ENCODE measurements at regions not wholly inside any gene's neighbourhood (a gene's known extent, or its start where the extent isn't known, plus 50 kb on each side); places are given as distances from the start of the nearest gene placed in this dataset.

GRCh38 chr3:66904336-66904735, 93.8 kb upstream of the KBTBD8 start:
- POLR2A ChIA-PET: no interaction called here
- no peak for ATAC-seq
- no peak overlapping the region for H3K27ac ChIP-seq (ENCODE audit: control insufficient read depth, insufficient read depth)
- H3K4me3 ChIP-seq: no peak overlapping the region
- H4K20me1 ChIP-seq (ENCODE audit: control insufficient read depth, insufficient read depth): no peaks in the 10 kb centered on the region
- H3K4me2 ChIP-seq (ENCODE audit: control insufficient read depth, insufficient read depth): no peak overlapping the region
- CTCF ChIA-PET: interaction anchor here (2.3 kb wide), 1 partner anchor 34 kb away, joined by 8 read pairs; no protein-coding TSS in a partner anchor
- no peaks in the 10 kb centered on the region for H3K4me1 ChIP-seq (ENCODE audit: control insufficient read depth, insufficient read depth, low read length)
- 43% methylated on average over 2 of the region's 2 CpGs for WGBS (ENCODE audit: insufficient coverage, insufficient replicate concordance, low lambda C conversion rate, missing lambda C conversion rate)
- intact Hi-C loops (cut with micrococcal nuclease; ENCODE audit: unreplicated experiment): no loop called here
- SMC1A ChIA-PET (ENCODE audit: uncharacterized antibody, unreplicated experiment): interaction anchor here (0.6 to 1.6 kb wide), 4 partner anchors 9 to 193 kb away, joined by 3 to 5 read pairs (median 4); no protein-coding TSS in a partner anchor
- no peaks in the 10 kb centered on the region for H3K27me3 ChIP-seq (replicated peaks in 1 of 2; ENCODE audit: control insufficient read depth in 2 of 2, insufficient read depth in 2 of 2, low read length in 1 of 2)
- H2AFZ ChIP-seq (ENCODE audit: control insufficient read depth, low read depth, low read length): no peak overlapping the region
- no peak for DNase-seq (ENCODE audit: low read depth, low spot score)
- RAD21 ChIA-PET (ENCODE audit: unreplicated experiment): no interaction called here
- no peak overlapping the region for H3K9ac ChIP-seq (ENCODE audit: control insufficient read depth, insufficient read depth, low read length)
- no peak for TF ChIP-seq ASH2L (IDR thresholded peaks at IDR 0.05; ENCODE audit: borderline replicate concordance, low read depth)
- no peak for TF ChIP-seq BHLHE40 (IDR thresholded peaks at IDR 0.05; ENCODE audit: borderline replicate concordance in 1 of 2, low read depth in 2 of 2, low read length in 1 of 2)
- no peak for TF ChIP-seq EP300 (IDR thresholded peaks at IDR 0.05; ENCODE audit: borderline replicate concordance in 1 of 2, control insufficient read depth in 1 of 2, low read depth in 2 of 2, low read length in 2 of 2)
- TF ChIP-seq CHD1 (IDR thresholded peaks at IDR 0.05; ENCODE audit: low read depth, low read length): no peak
- H3K79me2 ChIP-seq (ENCODE audit: control insufficient read depth, insufficient read depth, low read length): no peaks in the 10 kb centered on the region
- H3K9me3 ChIP-seq (replicated peaks; ENCODE audit: control insufficient read depth, insufficient read depth, low read length): no peaks in the 10 kb centered on the region
- no peaks in the 10 kb centered on the region for H3K36me3 ChIP-seq (ENCODE audit: control insufficient read depth in 2 of 2, insufficient read depth in 2 of 2, low read length in 1 of 2)
- in situ Hi-C loops (cut with MboI): no loop called here
- no peak for FAIRE-seq
- BruUV-seq (replicated peaks): no TSS peak

- intact Hi-C loops (cut with micrococcal nuclease; ENCODE audit: unreplicated experiment): no loop called here
- WGBS (ENCODE audit: insufficient coverage, insufficient replicate concordance, low lambda C conversion rate, missing lambda C conversion rate): 4% methylated on average over 2 of the region's 2 CpGs
- H3K36me3 ChIP-seq (ENCODE audit: control insufficient read depth in 2 of 2, insufficient read depth in 2 of 2, low read length in 1 of 2): no peaks in the 10 kb centered on the region
- no peaks in the 10 kb centered on the region for H3K9me3 ChIP-seq (replicated peaks; ENCODE audit: control insufficient read depth, insufficient read depth, low read length)
- H3K4me3 ChIP-seq: no peak overlapping the region
- ChIA-PET SMC1A (ENCODE audit: uncharacterized antibody, unreplicated experiment) (interaction anchor here (1.1 to 1.6 kb wide), 3 partner anchors 9 to 26 kb away, joined by 3 to 5 read pairs (median 4); no protein-coding TSS in a partner anchor), RAD21 (ENCODE audit: unreplicated experiment) (no interaction called here), POLR2A (no interaction called here), CTCF (interaction anchor here (1.0 to 2.3 kb wide), 3 partner anchors 18 to 82 kb away, joined by 3 to 8 read pairs (median 3); no protein-coding TSS in a partner anchor)
- FAIRE-seq (no peak), ATAC-seq (no peak), DNase-seq (ENCODE audit: low read depth, low spot score) (no peak)
- in situ Hi-C loops (cut with MboI): no loop called here
- no peaks in the 10 kb centered on the region for H3K79me2 ChIP-seq (ENCODE audit: control insufficient read depth, insufficient read depth, low read length)
- BruUV-seq (replicated peaks): no TSS peak
- H3K27ac ChIP-seq (ENCODE audit: control insufficient read depth, insufficient read depth): no peak overlapping the region
- H3K27me3 ChIP-seq (replicated peaks in 1 of 2; ENCODE audit: control insufficient read depth in 2 of 2, insufficient read depth in 2 of 2, low read length in 1 of 2): no peaks in the 10 kb centered on the region
- H4K20me1 ChIP-seq (ENCODE audit: control insufficient read depth, insufficient read depth): no peaks in the 10 kb centered on the region
- no peak overlapping the region for H2AFZ ChIP-seq (ENCODE audit: control insufficient read depth, low read depth, low read length)
- no peaks in the 10 kb centered on the region for H3K4me1 ChIP-seq (ENCODE audit: control insufficient read depth, insufficient read depth, low read length)
- no peak overlapping the region for H3K4me2 ChIP-seq (ENCODE audit: control insufficient read depth, insufficient read depth)
- H3K9ac ChIP-seq (ENCODE audit: control insufficient read depth, insufficient read depth, low read length): no peak overlapping the region
- TF ChIP-seq CUX1 (IDR thresholded peaks at IDR 0.05; ENCODE audit: insufficient replicate concordance, low read depth, low read length) (no peak), CEBPZ (IDR thresholded peaks at IDR 0.05; ENCODE audit: low read depth, low read length) (no peak), SP1 (IDR thresholded peaks at IDR 0.05; ENCODE audit: low read depth, low read length) (no peak)
Observed at GRCh38 chr3:66904831-66905493, 93.1 kb upstream of the KBTBD8 start.

All from GM12878 (cell line).